Renal cortex interstitium (tissue), 11 donors: ENCODE measurements at regions not wholly inside any gene's neighbourhood (a gene's known extent, or its start where the extent isn't known, plus 50 kb on each side); places are given as distances from the start of the nearest gene placed in this dataset.
"Not testable (repeated sequence)": the region's sequence is repeated elsewhere in the genome, so short reads cannot be mapped to it uniquely, and the experiment has no call there.

Experiments
- DNase-seq, 11 donors: peaks; one replicate each; pipeline ENCODE4 v3.0.0-alpha.2; 2013; ENCODE audit warnings: low read depth in 9 of 11, low spot score in 4 of 11; ENCODE audit errors: extremely low read depth in 1 of 11

GRCh38 chr2:36302911-36303310 is 52.7 kb upstream of the CRIM1 start:
- no peak for DNase-seq

DNA sequence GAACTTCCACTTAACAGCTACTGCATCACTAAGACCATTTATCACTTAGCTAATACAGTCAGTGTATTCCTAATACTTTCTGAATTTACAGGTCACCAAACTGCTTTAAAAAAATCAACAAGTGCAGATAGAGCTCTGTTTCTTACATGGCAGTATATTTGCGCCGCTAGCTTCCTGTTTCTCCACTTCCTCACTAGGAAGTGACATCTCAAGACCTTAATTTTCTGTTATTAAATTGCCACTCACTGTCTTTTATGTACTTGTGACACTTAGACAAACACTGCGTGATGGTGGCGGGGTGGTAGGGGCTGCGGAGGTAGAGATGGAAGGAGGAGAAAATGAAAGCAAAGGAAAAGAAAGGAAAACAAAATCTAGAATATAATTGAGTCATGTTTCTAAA is 53.7 kb upstream of the CRIM1 start:
- no peak for DNase-seq

DNA sequence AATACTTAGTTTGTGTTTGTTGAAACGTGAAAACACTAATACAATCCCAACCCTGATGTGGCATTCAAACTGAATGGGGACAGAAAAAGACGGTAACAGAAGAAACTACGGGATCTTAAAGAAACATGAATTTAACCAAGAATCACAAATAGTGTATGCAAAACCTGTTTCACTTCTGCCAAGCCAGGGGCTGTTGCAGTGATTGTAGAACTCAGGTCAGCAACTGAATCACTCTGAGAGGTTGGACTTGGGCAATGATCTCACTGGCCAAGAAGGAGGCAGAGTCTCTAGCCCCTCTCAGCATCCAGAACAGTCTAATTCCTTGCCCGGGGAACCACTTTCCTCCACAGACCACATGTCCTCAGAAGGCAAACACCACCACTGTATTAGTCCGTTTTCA is 54.9 kb upstream of the CRIM1 start:
- DNase-seq, result no peak

DNA sequence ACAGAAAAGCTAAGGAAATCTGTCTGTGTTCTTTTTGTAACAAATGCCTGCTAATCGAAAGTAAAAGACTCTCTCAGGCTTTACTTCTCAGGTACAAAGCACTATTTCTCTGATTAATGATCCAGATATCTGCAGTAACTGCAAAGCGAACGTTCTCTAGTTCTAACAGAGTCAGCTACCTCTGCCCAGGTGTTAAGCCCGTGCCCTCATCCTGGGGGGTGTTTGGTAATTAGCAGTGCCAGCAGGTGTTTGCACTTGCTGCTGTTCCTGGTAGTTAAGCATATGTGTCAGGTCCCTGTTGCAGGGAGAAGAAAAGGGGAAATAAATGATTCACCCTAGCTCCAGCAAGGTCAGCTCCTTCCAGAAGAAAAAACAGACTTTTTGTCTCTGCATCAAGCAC is 58.8 kb upstream of the CRIM1 start:
- DNase-seq, result no peak

- DNase-seq, result no peak
Observed at GRCh38 chr2:36294316-36294721, 61.3 kb upstream of the CRIM1 start.

GRCh38 chr2:36290306-36290856 is 65.2 kb upstream of the CRIM1 start:
- no peak for DNase-seq

- DNase-seq, result no peak
Observed at GRCh38 chr2:36289731-36290130, 65.8 kb upstream of the CRIM1 start.

DNA sequence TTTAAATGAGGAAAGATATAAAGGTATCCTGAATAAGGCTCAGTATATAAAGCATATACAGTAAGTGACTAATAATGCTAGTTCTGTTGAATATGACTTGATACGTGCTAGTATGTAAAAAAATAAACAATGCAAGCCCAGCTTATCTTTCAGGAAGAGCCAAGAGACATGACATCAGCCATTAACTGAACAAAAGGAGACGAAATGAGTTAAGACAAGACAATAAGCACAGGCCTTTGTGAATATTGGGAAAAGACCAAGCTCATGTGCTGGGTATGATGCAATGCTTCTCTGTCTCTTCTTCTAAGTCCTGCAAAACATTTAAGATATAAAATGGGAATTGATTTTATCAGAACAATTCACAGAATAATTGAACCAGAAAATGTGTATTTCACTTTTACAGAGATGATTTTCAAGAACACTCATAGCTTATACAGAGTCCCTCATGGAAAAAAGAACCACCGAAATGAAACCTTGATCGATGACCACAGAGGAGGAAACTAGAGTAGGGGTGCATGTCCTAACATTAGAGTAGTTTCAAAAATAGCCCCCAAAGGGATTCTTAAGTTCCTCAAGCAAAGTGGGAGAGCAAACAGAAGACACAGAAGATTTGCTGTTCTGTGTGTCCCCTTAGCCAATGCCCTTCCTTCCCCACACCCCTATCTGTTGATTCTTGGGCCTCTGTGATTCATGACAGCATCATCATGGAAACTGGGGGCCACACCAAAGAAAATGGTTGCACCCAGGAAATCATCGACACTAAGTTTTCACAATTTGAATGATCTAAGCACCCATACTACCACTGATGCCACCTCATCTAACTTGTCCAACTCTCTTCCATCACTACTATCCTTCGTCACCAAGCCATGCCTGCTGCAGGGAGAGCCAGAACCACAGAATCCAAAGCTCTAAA is 68.0 kb upstream of the CRIM1 start:
- DNase-seq, result no peak

DNA sequence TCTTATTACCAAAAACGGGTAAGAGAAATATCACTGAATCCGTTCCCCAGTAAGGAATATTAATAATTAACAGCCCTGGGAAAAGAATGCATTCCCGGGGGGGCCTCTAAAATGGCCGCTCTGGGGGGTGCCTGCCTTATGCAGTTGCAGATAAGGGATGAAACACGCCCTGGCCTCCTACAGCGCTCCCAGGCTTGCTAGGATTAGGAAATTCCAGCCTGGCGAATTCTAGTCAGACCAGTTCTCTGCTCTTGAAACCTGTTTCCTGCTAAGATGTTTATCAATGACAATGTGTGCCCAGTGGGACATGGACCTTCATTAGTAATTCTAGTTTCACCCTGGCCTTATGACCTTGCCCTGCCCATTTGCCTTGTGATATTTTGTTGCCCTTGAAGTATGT is 76.1 kb upstream of the CRIM1 start:
- not testable (repeated sequence) for DNase-seq

DNA sequence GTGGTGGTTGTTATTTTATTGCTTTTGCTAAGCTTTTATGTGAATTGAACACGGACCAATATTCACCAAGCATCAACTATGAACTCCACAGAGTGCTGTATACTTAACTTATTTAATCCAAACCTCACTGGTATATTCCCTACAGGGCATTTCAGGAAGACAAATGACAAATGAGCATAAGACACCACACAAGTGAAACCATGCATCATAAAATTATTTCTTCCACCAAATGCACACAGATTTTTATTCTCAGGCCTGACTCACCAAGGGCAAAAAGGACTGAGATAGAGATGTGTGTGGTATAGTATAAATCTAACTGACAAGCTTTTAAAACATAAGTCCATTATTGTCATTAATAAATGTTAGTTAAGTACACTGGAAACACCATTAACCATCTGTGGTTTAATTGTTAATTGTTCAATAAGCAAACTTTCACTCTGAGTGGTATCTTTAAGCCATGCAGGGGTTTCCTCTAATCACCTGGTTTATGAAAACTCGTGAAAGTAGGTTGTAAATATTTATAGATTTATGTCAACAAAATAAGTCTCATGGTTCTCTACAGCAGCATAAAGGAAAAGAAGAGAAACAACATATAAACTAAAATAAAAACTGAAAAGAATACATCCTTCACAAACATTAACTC is 77.6 kb upstream of the CRIM1 start:
- no peak for DNase-seq

DNA sequence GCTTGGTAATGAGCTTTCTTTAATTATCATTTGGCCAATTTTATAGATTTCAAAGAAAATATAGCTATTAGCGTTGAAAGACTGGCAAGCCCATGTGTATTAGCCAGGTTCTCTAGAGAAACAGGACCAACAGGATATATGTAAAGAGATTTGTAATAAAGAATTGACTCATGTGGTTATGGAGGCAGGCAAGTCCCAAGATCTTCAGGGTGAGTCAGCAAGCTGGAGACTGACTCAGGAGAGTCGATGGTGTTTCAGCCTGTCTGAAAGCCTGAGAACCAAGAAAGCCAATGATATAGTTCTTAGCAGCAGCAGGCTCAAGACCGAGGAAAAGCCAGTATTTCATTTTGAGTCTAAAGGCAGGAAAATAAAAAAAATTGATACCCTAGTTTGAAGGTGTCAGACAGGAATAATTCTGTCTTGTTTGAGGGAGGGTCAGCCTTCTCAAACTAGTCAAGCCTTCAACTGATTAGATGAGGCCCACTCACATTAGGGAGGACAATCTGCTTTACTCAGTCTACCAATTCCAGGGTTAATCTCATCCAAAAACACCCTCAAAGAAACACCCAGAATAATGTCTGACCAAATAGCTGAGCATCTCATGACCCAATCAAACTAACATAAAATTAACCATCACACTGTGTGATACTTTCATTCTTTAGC is 78.3 kb upstream of the CRIM1 start:
- no peak for DNase-seq

DNA sequence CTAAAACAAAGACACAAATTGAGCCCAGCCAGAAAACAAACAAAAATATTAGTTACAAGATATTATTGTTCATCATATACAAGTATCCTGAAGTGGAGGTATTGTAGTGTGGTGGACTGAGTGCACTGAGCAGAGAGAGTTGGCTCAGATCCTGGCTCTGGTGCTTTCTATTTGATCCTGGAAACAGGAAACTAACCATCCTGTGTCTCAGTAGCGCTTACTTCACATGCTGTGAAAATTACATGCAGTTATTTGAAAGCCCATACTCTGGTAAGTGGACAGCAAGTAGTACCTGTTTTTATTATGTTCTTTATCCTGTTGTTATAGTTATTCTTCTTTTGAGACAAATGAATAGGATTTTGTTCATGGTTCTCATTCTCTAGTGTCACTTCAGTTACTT is 84.3 kb upstream of the CRIM1 start:
- no peak for DNase-seq

GRCh38 chr2:36270758-36271157 is 84.8 kb upstream of the CRIM1 start:
- DNase-seq, result no peak

DNA sequence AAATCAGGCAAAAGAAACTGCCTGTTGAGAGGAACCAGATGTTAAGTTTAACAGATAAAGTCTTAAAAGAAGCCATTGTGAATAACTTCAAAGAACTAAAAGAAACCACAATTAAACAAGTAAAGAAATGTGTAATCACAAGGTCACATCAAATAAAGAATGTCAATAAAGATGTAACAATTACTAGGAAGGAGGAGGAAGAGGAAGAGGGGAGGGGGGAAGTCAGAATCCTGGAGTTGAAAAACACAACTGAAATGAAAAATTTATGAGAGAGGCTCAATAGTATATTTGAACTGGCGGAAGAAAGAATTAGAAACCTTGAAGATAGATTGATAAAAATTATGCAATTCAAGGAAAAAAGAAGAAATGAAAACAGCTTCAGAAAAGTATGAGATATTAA is 88.4 kb upstream of the CRIM1 start:
- no peak for DNase-seq

GRCh38 chr2:36266536-36267121 is 88.9 kb upstream of the CRIM1 start:
- DNase-seq, result no peak

- DNase-seq, result no peak
Observed at GRCh38 chr2:36262581-36262980, 93.0 kb upstream of the CRIM1 start.

- no peak for DNase-seq
Observed at GRCh38 chr2:36255863-36256262, 99.7 kb upstream of the CRIM1 start.

DNA sequence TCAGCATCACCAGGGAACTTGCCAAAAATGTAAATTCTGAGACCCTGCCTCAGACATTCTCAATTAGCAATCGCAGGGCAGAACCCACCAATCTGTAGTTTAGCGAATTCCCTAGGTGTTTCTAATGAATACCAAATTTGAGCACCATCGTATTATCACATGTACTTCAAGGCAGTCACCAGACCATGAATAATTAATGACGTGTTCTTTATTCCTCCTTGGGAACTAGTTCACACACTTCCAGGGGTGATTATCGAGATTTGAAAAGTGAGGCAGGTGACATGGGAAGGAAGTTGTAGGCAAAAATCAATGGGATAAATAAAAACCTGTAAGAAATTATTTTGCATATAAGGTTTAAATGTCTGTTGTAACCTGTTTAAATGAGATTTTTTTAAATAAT is 102.5 kb upstream of the CRIM1 start:
- DNase-seq, result no peak

DNA sequence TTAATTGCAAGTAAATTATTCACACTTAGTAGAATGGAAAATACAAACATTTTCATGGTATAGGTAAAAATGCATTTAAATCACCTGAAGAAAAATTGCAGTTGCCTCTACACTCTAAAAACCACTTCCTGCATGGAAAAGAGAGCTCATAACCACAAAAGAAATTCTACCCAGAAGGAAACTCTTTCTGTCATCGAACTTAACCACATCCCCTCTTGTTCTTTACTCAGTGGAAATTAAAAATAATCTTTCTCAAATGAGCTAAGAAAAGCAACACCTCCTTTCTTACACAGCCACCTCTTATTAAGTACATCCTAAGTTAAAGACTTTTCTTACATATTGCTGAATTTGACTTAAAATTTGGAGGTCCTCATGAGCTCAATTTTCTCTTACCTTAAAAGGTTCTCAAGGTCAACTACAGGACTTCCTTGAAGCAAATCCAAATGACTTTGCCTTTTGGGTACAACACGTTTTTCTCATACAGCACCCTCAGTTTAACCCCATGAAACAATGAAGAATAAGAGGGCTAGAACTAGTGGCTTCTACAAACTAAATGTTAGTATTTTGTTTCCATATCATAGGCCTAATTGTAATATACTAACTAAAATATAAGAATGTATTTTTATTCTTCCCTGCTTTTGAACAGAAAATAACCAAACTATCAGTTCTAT is 109.1 kb upstream of the CRIM1 start:
- DNase-seq, result no peak
